Activated T-cell treated with anti-CD3 and anti-CD28 coated beads, Interleukin-2, amount 50 U/mL, for 72 hours (primary cell): ENCODE measurements at regions not wholly inside any gene's neighbourhood (a gene's known extent, or its start where the extent isn't known, plus 50 kb on each side); places are given as distances from the start of the nearest gene placed in this dataset.
A peak's percentile ranks its signal among the peaks of the same experiment; 100 is the strongest.

Experiments used
- ATAC-seq, 2 donors: fragments of 150-1000 bp; cut with Tn5 transposase; replicated peaks in 1 of 2; 2 replicates each; pipeline ENCODE4 v1.10.0; 2021; ENCODE audit warnings: moderate library complexity in 2 of 2, mild to moderate bottlenecking in 1 of 2
- DNase-seq, 2 donors: peaks; one replicate each; pipeline ENCODE4 v3.0.0; 2021 to 2022; ENCODE audit warnings: mixed read lengths in 1 of 2
- H3K27ac Mint-ChIP-seq: one replicate; pipeline ENCODE4 v1.8.0; 2022; ENCODE audit warnings: mild to moderate bottlenecking, moderate library complexity, mixed read lengths
- H3K27me3 Mint-ChIP-seq: one replicate; pipeline ENCODE4 v1.8.0; 2022; ENCODE audit warnings: low read depth, mixed read lengths
- H3K36me3 Mint-ChIP-seq, 2 donors: one replicate each; pipeline ENCODE4 v1.8.0; 2022; ENCODE audit warnings: mixed read lengths in 2 of 2, mild to moderate bottlenecking in 1 of 2; ENCODE audit not compliant: insufficient read depth in 2 of 2
- H3K4me1 Mint-ChIP-seq: one replicate; pipeline ENCODE4 v1.8.0; 2022; ENCODE audit warnings: low read depth, mixed read lengths
- H3K4me3 Mint-ChIP-seq, 2 donors: one replicate each; pipeline ENCODE4 v1.8.0; 2022; ENCODE audit warnings: mild to moderate bottlenecking in 2 of 2, mixed read lengths in 2 of 2, moderate library complexity in 2 of 2
- H3K9me3 Mint-ChIP-seq, 2 donors: one replicate each; pipeline ENCODE4 v1.8.0; 2022; ENCODE audit warnings: mixed read lengths in 2 of 2

DNA sequence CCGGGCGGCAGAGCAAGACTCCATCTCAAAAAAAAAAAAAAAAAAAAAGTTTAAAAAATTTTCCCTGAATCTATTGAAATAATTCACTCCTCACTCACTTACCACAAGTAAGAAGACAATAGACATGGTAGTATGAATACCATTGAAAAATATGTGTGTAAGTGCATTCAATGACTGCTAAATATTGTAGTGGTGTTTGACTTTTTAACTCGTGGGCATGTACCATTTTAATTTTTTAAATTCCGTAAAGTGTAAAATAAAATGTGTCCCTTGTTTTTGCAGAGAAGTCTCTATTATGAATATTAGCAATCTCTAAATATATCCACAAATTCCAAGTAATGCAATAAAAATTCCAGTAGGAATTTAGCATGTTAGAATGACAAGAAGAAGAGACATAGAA, 134.1 kb downstream of the COPS8 start:
- Mint-ChIP-seq H3K4me1 (no peaks in the 10 kb centered on the region), H3K36me3 (no peaks in the 10 kb centered on the region), H3K4me3 (no peak overlapping the region), H3K27ac (no peak overlapping the region), H3K27me3 (peaks cover 33% of the 10 kb centered on the region), H3K9me3 (no peaks in the 10 kb centered on the region)
- DNase-seq (no peak), ATAC-seq (no peak)

DNA sequence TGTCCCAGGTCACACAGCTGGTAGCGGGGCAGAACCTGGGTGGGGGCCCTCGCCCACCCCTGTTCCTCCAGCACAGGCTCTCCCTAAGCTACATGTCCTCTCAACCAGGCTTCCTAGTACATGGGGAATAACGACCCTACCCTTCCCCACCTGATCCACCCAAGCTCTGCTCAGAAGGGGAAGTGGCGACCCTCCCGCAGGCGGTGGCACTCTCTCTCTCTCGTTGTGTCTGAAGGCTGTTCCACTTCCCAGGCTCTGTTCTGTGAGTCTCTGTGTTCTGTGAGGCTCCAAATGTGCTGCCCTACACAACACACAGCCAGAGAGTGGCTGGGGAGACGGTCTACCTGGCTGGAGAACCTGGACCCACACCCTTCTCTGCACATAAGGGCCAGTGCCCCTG, 135.8 kb downstream of the COPS8 start:
- no peak overlapping the region for H3K4me3 Mint-ChIP-seq
- H3K9me3 Mint-ChIP-seq = no peaks in the 10 kb centered on the region
- H3K27me3 Mint-ChIP-seq = peaks cover 33% of the 10 kb centered on the region

DNA sequence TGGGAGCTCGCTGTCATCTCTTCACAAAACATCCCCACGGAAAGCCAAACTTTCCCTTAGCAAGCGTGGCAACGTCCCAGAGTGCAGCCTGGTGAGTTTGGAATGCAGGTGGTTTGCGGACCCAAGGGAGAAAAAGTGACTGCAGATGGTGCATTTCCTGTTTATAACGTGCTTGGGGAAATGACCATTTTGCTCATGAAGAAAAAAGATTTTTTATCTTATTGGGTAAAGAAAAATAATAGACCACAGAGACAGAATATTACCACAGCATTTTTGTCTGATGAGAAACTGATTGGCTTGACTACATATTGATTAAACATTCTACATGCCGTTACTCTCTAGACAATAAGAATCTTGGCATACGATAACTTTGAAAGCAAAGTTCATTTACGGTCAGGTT, 136.5 kb downstream of the COPS8 start:
- peaks cover 2% of the 10 kb centered on the region for H3K4me1 Mint-ChIP-seq
- peaks cover 33% of the 10 kb centered on the region for H3K27me3 Mint-ChIP-seq
- no peaks in the 10 kb centered on the region for H3K36me3 Mint-ChIP-seq
- no peak overlapping the region for H3K27ac Mint-ChIP-seq
- H3K9me3 Mint-ChIP-seq = no peaks in the 10 kb centered on the region
- no peak for DNase-seq
- no peak for ATAC-seq
- H3K4me3 Mint-ChIP-seq = no peak overlapping the region

More for the DNA sequence above, 135.8 kb downstream of the COPS8 start:
- Mint-ChIP-seq H3K27ac (no peak overlapping the region), H3K4me1 (no peaks in the 10 kb centered on the region), H3K36me3 (no peaks in the 10 kb centered on the region)
- no peak for DNase-seq
- no peak for ATAC-seq

DNA sequence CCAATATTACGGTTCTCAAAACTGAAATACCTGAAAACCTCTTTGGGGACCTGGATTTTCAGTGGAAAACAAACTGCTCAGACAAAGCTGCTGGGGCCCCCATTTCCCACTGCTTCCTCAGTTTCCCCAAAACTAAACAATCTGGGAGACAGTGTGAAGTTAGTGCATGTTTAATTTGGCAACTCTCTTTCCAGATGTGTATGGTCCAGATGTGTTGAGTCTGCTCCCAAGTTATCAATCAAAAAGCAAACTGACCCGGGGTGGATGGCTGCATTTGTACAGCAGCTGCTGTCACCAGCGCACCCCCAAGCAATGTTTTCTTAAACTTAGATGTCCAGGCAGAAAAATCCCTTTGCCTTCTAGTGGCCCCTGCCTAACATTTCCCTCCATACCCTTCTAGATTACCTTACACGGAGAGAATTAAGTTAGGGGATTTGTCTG, 136.9 kb downstream of the COPS8 start:
- Mint-ChIP-seq H3K4me1 (peaks cover 6% of the 10 kb centered on the region), H3K9me3 (no peaks in the 10 kb centered on the region)
- no peak for ATAC-seq

DNA sequence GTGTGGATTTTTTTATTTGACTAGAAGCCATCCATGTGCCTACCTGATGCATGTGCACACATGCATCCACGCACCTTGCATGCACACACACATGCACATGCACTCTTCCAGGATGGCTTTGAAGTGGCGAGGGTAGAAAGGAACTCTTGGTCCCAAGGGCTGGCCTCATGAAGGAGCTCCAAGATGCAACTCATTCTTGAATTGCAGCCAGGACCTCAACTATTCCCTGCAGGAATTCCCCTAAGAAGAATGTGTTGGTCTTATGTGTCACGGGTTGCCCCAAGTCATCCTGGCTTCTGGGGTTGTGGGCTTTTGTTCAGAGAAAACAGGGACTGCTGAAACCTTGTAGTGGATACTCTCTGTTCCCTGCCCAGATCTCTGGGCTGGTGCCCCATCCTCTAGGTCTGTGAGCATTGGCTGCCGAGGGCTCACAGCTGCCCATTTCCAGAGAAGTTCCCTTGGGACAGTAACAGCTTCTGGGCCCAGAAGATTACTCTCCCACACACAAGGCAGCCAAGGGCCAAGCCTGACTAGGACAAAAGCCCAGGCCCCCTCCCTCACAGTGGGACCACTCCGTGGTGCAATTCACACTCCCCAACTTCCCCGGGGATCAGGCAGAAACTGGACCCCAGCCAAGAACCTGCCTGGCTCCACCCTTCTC, 137.6 kb downstream of the COPS8 start:
- Mint-ChIP-seq H3K9me3 (no peaks in the 10 kb centered on the region), H3K4me3 (no peak overlapping the region), H3K27ac (no peak overlapping the region), H3K27me3 (peaks cover 39% of the 10 kb centered on the region), H3K36me3 (no peaks in the 10 kb centered on the region), H3K4me1 (peaks cover 13% of the 10 kb centered on the region)
- DNase-seq (no peak), ATAC-seq (no peak)

More for the DNA sequence above, 136.9 kb downstream of the COPS8 start:
- Mint-ChIP-seq H3K36me3 (no peaks in the 10 kb centered on the region), H3K27me3 (peaks cover 33% of the 10 kb centered on the region), H3K27ac (no peak overlapping the region), H3K4me3 (no peak overlapping the region)
- DNase-seq = no peak

DNA sequence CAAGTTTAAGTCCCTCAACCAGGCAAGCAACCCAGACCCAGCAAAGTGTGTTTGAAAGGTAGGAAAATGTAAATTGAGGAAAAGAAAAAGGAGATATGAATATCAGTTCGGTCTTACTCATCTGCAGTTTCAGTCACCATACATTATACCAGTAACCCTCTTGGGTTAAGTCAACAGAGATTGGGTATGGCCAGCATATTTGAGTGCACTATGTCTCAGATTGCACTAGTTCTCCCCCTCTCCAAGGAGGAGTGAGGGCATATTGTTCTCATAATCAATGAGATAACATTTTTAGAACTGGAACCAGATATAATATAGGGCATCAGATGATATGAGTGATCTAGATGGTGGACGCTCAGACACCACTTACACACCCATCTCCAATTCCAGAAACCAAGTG, 141.5 kb downstream of the COPS8 start:
- Mint-ChIP-seq H3K36me3 (peaks cover 0 to 2% of the 10 kb centered on the region in 2 donors), H3K4me1 (peaks cover 15% of the 10 kb centered on the region)

DNA sequence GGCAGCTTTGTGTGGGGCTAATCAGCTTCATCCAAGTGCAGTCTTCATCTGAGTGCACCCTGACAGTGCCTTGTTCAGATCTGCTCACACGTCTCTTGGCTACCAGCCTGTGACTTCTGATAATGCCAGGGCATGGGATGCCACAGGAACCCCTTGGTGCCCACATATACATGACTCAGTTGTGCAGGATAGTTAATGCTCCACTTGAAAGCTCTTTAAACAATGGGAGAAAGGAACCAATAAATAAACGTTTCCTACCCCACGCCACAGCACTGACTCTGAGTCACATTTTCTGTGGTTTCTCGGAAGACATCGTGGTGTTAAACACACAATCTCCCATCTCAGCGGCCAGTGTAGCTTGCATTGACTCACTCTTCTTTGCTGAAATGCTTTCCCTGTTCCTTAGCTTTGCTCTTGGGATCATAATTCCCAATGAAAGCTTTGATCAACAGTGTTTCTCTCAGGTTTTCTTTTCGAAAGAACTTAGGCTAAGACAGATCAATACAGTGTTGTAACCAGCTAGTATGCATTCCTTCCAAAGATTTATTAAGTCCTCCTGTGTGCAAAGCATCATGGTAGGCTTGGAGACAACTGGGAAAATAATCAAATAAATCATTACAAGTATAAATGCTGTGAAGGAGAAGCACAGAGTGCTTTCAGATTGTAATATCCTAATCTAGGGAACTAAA, 142.0 kb downstream of the COPS8 start:
- peak; percentile 84 to 89 for ATAC-seq
- H3K36me3 Mint-ChIP-seq = peaks cover 0 to 2% of the 10 kb centered on the region in 2 donors
- H3K27me3 Mint-ChIP-seq = peaks cover 49% of the 10 kb centered on the region
- peak; percentile 25 to 43 for DNase-seq
- no peak overlapping the region for H3K27ac Mint-ChIP-seq
- no peaks in the 10 kb centered on the region for H3K9me3 Mint-ChIP-seq
- peaks cover 15% of the 10 kb centered on the region for H3K4me1 Mint-ChIP-seq
- H3K4me3 Mint-ChIP-seq = peak overlapping the region in 1 of 2 donors; percentile 21

More for the DNA sequence above, 141.5 kb downstream of the COPS8 start:
- Mint-ChIP-seq H3K27me3 (peaks cover 46% of the 10 kb centered on the region), H3K4me3 (no peak overlapping the region), H3K9me3 (no peaks in the 10 kb centered on the region), H3K27ac (no peak overlapping the region)
- no peak for DNase-seq
- peak; percentile 44 to 61 for ATAC-seq

DNA sequence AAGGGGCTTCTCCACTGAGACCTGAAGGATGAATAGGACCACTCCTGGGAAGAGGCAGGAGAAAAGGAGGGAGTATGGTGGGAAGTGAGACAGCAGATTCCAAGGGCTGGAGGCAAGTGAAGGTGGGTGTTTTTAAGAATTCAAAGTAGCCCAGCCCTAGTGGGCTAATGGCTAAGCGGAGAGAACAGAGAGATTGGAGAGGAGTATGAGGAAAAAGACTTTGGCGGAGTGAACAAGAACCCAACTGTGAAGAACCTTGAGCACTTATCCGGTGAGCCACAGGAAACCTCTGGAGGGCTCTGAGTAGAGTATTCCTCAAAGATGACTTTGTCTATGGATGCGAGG, 142.6 kb downstream of the COPS8 start:
- Mint-ChIP-seq H3K9me3 (no peaks in the 10 kb centered on the region), H3K4me3 (no peak overlapping the region), H3K36me3 (peaks cover 0 to 2% of the 10 kb centered on the region in 2 donors), H3K27ac (no peak overlapping the region), H3K27me3 (peaks cover 49% of the 10 kb centered on the region), H3K4me1 (peaks cover 15% of the 10 kb centered on the region)
- DNase-seq (no peak), ATAC-seq (no peak)

DNA sequence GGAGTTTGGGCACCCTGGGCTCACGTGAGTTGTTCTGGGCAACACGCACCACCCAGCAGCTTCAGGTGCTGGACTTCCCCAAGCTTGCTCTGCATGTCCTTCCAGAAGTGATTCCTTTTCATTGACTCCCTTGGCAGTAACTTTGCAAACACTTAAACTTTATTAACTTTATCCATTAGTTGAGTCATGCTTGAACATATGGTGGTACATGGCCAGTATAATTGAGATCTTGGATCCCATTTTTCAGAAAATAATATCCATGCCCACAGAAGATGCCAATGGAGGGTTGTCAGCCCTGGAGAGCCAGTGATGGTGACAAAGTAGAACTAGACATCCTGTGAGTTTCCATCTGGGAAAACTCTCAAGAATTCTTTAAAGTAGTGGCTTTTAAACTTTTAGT, 144.2 kb downstream of the COPS8 start:
- ATAC-seq = no peak

DNA sequence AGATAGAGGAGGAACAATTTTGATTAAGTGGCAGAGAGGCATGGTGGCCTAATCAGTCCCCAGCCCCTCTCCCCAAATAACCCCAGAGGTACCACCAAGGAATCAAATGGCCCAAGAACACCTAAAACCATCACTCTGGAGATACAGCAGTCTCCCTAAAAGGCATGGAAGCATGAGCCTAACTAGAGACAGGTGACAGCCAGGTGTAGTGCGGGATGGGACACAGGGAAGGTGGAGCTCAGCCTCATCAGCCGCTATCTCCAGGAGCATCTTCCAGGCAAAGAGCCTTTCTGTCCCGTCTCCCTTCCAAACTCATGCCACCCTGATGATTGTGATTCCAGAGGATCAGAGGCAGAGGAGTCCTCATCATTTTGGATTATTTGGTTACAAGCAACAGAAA, 144.7 kb downstream of the COPS8 start:
- Mint-ChIP-seq H3K9me3 (no peaks in the 10 kb centered on the region), H3K27me3 (peaks cover 50% of the 10 kb centered on the region), H3K36me3 (peaks cover 0 to 2% of the 10 kb centered on the region in 2 donors), H3K4me3 (no peak overlapping the region), H3K27ac (no peak overlapping the region), H3K4me1 (peaks cover 15% of the 10 kb centered on the region)
- ATAC-seq (no peak), DNase-seq (no peak)

More for the DNA sequence above, 144.2 kb downstream of the COPS8 start:
- Mint-ChIP-seq H3K9me3 (no peaks in the 10 kb centered on the region), H3K4me3 (no peak overlapping the region), H3K27me3 (peaks cover 50% of the 10 kb centered on the region), H3K4me1 (peaks cover 15% of the 10 kb centered on the region), H3K27ac (no peak overlapping the region), H3K36me3 (peaks cover 0 to 2% of the 10 kb centered on the region in 2 donors)
- DNase-seq = no peak

DNA sequence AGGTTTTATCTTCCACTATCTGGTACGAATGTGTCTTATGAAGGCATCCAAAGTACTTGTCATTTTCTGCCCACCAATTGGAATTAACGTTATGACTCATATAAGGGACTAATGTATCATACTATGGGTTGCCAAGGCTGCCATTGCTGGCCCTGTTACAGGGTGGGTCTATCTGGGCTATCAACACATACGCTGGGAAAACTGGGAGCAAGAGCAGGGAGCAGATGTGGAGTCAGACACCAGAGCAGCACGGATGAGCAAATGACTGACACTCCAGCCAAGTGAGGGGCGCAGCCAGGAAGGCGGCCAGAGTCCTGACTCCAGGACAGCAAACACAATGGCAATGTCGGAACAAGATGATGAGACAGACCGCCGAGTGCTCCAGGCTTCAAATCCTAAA, 145.9 kb downstream of the COPS8 start:
- peaks cover 56% of the 10 kb centered on the region for H3K27me3 Mint-ChIP-seq
- ATAC-seq (no peak), DNase-seq (no peak)

DNA sequence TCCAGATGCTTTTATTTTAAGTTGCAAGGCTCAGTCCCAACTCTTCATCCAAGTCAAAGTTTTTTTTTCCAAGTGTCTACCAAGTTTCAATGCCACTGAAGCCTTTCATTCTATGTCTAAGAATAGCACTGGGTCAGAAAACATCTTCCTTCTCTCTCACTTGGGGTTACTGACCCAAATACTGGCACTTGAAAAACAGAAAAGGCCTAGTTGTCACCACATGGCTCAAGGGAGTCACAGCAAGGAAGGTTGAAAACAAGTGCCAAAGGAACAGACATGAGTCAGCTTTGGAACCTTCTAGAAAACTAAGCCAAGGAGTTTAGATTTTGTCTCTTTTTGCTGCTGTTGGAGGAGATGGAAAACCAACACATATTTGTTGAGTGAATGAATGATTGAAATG, 146.5 kb downstream of the COPS8 start:
- Mint-ChIP-seq H3K27me3 (peaks cover 57% of the 10 kb centered on the region), H3K27ac (no peak overlapping the region), H3K36me3 (peaks cover 0 to 3% of the 10 kb centered on the region in 2 donors), H3K4me1 (peaks cover 13% of the 10 kb centered on the region), H3K9me3 (no peaks in the 10 kb centered on the region), H3K4me3 (no peak overlapping the region)
- ATAC-seq (no peak), DNase-seq (no peak)

More for the DNA sequence above, 145.9 kb downstream of the COPS8 start:
- Mint-ChIP-seq H3K27ac (no peak overlapping the region), H3K9me3 (no peaks in the 10 kb centered on the region), H3K4me3 (no peak overlapping the region), H3K36me3 (peaks cover 0 to 3% of the 10 kb centered on the region in 2 donors), H3K4me1 (peaks cover 15% of the 10 kb centered on the region)

DNA sequence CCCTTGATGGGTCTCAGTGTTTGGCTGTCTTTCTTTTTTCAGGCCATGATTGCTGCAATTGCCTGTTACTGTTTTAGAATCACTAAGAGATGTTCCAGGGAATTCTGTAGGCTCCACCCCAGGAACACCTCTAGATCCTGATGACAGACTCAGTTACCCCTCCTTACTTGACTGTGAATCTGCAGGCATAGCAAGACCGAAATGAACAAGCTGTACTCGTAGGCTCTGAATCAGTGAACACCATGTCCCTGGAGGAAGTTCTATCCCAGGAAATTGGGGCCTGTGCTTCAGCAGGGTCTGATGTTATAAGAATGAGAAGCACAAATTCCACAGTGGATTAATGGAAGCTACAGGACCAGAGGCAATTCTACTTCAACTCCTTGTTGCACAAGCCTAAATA, 148.6 kb downstream of the COPS8 start:
- H3K27me3 Mint-ChIP-seq = peaks cover 53% of the 10 kb centered on the region
- no peak overlapping the region for H3K27ac Mint-ChIP-seq
- ATAC-seq (no peak), DNase-seq (no peak)
- H3K36me3 Mint-ChIP-seq = peaks cover 0 to 3% of the 10 kb centered on the region in 2 donors
- H3K4me1 Mint-ChIP-seq = no peaks in the 10 kb centered on the region
- peaks cover 0 to 4% of the 10 kb centered on the region in 2 donors for H3K9me3 Mint-ChIP-seq
- no peak overlapping the region for H3K4me3 Mint-ChIP-seq
